GM20000 (cell line): ENCODE measurements at regions not wholly inside any gene's neighbourhood (a gene's known extent, or its start where the extent isn't known, plus 50 kb on each side); places are given as distances from the start of the nearest gene placed in this dataset.

Source experiments
- DNase-seq: peaks from one replicate; pipeline ENCODE4 v3.0.0; 2012; ENCODE audit warnings: low spot score
- TF ChIP-seq, protein P1 (sequence below): IDR thresholded peaks from 2 replicates; pipeline ENCODE4 v1.5.1; 2012; ENCODE audit warnings: mild to moderate bottlenecking, control low read depth; ENCODE audit errors: extremely low read depth, missing control alignments

DNA sequence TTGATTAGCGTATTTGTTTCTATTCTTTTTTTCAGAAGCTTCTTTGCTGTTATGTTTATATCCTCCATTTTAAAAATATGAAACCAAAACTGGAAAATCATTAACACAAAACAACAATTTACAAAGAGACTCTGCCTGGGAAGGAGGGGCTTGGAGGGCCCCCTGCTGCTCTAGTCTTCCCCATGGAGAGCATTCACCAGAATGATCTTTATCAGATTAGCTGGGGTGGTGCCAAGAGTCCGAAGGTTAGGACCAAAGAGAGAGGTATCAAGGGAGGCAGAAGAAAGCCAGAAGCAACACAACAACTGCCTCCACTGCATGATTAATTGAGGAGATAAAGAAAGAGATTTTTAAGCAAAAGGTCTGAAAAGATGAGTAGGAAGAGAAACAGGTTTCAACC, 218.6 kb downstream of the IRS1 start:
- no peak for DNase-seq
- TF ChIP-seq, protein P1, sequence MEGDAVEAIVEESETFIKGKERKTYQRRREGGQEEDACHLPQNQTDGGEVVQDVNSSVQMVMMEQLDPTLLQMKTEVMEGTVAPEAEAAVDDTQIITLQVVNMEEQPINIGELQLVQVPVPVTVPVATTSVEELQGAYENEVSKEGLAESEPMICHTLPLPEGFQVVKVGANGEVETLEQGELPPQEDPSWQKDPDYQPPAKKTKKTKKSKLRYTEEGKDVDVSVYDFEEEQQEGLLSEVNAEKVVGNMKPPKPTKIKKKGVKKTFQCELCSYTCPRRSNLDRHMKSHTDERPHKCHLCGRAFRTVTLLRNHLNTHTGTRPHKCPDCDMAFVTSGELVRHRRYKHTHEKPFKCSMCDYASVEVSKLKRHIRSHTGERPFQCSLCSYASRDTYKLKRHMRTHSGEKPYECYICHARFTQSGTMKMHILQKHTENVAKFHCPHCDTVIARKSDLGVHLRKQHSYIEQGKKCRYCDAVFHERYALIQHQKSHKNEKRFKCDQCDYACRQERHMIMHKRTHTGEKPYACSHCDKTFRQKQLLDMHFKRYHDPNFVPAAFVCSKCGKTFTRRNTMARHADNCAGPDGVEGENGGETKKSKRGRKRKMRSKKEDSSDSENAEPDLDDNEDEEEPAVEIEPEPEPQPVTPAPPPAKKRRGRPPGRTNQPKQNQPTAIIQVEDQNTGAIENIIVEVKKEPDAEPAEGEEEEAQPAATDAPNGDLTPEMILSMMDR: no peak

DNA sequence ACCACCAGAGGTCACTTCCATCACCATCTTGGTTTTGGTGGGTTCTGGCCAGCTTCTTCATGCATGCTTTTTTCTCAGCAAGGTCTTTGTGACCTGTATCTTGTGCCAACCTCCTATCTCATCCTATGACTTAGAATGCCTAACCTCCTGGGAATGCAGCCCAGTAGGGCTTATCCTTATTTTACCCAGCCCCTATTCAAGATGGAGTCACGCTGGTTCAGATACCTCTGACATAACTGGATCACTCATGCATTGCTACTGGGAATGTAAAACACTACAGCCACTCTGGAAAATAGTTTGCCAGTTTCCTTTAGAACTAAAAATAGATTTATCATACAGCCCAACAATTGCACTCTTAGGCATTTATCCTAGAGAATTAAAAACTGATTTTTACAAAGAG, 219.2 kb downstream of the IRS1 start:
- DNase-seq: no peak
- TF ChIP-seq, protein P1: no peak

DNA sequence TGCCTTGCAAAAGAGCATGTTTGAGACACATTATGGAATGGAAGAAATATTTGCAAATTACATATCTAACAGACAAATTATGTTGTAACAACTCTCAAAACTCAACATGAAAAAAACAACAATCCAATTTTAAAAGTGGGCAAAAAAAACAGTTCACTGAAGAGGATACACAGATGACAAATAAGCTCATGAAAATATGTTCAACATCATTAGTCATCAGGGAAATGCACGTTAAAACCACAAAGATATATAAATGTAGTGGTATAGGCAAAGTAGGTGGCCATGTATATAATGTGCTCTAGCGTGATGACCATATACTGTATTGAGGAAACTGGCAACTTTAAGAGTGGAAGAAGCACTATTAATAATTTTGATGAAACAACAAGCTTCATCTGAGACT, 220.1 kb downstream of the IRS1 start:
- DNase-seq: no peak
- TF ChIP-seq, protein P1: no peak

DNA sequence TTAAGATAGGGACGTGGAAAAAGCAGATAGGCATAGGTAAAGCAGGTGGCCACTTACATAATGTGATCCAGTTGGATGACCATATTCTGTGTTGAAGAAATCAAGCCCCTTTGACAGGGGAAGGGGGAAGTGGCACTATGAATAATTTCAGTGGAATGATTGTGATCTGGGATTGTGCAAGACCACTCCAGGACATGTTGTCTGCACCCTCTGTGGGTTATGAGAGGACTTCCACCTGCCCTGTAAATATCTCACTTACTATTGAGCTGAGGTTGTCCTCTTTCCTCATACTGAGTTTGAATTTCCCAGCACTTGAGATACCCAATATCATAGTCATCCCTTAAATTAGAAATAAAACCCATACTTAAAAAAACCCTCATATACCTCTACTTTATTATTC, 220.7 kb downstream of the IRS1 start:
- TF ChIP-seq, protein P1: no peak
- DNase-seq: no peak

DNA sequence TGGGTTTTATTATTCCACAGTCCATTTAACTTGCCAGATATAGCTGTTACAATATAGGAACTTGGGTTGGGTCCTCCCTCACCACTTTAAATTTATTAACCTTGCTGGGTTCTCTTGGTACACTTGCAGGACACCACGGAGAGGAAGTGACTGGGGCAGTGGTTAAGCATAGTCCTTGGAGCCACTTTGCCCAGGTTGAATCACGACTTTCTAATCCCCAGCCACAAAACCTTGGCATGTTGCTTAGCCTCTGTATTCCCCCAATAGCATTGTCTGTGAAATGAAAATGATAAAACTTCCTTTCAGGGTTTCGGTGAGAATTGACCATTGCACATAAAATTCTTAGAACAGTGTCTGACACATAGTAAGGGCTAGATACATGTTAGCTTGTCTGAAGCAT, 221.2 kb downstream of the IRS1 start:
- no peak for DNase-seq
- TF ChIP-seq, protein P1: no peak

DNA sequence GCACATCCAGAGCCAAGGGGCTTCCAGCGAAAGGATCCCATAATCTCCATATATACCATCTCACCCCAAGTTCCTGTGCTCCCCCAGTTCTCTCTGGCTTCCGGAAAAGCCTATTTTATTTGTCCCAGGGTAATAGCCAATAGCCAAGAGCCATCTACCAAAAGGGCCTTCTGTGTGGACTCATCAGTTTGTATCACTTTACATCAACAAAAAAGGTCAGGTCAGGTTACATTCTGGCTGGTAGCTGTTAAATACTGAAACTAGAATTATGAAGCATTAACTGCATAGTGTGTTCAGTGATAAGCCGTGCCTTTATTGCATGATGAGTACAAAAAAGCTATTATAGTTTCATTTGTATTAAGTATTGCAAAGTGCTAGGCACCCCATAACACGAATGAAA, 223.7 kb downstream of the IRS1 start:
- TF ChIP-seq, protein P1: no peak
- DNase-seq: no peak

DNA sequence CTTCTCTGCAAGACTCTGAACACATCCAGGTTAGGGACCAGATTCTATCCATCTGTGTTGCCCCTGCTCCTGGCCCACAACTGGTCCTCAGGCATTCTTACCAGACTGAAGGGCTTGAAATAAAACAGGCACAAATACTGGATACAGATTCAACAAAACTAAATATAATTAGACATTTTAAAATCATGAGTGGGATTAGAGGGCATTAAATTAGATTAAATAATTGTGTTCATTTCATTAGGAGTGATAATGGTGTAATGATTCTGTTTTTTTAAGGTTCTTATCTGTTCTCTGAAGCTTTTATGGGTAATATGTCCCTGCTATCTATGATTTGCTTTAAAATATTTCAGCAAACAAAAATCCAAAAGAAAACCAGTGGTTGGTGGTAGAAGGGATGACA, 226.5 kb downstream of the IRS1 start:
- no peak for DNase-seq
- TF ChIP-seq, protein P1: no peak
